D721Med (cell line): ENCODE measurements at regions not wholly inside any gene's neighbourhood (a gene's known extent, or its start where the extent isn't known, plus 50 kb on each side); places are given as distances from the start of the nearest gene placed in this dataset.

ENCODE experiments used
- DNase-seq: peaks from one replicate; pipeline ENCODE4 v3.0.0; 2011; ENCODE audit warnings: low spot score; ENCODE audit not compliant: insufficient read length
- FAIRE-seq: peaks from 2 replicates; lab custom pipeline; 2011; peaks lifted over from hg19 to GRCh38; lab: Jason Lieb, UNC
- CTCF ChIP-seq: IDR thresholded peaks from 2 replicates; pipeline ENCODE4 v1.5.1; 2012; ENCODE audit warnings: mild to moderate bottlenecking, control low read depth; ENCODE audit not compliant: insufficient read depth; ENCODE audit errors: missing control alignments

DNA sequence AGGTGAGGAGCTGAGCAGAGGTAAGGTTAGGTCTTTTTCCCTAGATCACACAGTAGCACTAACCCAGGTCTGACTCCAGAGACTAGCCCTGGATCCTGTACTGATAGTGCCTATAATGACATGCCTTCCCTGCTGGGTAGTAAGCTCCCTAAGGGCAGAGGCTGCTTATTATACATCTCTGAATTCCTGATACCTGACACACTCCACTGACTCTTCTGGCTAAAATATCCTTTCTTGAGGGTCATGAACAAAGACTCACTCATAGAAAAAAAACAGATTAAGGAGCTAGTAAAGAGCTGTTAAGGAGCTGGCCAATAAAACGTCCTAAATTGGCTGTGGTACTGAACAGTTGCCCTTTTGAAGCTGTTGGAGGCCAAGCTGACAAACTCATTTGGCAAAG lies 149.0 kb upstream of the ITGA1 start:
- FAIRE-seq: no peak
- no peak for TF ChIP-seq CTCF
- DNase-seq: no peak

- no peak for TF ChIP-seq CTCF
- FAIRE-seq: no peak
- DNase-seq: no peak
Measured at GRCh38 chr5:52648726-52649125, 139.0 kb upstream of the ITGA1 start.

DNA sequence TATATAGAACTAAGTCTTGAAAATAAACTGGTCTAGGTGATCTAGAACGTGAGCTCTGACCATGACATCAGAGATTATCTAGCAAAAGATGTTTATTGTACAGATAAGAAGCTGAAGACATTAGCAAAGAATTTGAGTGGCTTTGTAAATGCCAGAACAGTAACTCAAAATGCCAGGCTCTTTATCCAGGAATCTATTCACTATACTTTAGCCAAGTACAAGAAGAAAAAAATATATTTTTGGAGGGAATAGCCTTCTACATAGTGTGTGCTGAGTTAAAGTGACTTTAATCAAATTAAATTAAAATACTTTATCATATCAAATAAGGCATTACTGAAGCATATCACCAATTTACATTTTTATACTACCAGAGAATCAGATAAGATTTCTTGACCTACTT lies 132.6 kb upstream of the ITGA1 start:
- TF ChIP-seq CTCF: no peak
- DNase-seq: no peak
- no peak for FAIRE-seq

DNA sequence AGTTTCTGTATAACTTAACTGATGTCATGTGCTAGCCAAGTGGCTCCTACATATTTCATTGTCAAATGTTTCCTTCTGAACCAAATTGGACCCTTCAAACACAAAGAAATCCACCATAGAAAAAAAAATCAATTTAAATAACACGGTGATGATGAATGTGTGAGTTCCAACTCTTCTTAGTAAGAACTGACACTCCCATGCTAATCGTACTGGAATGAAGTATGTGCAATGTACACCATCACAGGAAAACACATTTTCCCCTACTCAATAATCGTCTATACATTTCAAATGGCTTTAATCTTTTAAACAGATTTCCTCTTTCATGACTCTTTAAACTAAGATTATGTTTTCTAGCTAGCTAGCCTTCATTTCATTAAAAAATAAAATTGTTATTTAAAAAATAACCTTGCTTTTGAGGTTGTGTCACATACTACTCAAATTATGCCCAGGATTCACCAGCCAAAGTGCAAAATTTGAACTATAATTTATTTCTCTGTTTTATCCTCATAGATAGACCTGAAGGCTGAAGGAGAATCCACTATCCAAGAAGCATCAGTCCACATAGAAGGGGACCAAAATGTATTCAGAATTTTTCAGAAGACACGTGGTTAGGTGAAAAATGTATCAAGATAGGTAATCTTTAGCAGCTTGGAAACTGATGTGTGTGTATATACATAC lies 131.0 kb upstream of the ITGA1 start:
- no peak for TF ChIP-seq CTCF
- FAIRE-seq (no peak), DNase-seq (no peak)

- peak; percentile 71 for FAIRE-seq
- TF ChIP-seq CTCF: peak; percentile 50
Measured at GRCh38 chr5:52657247-52657645, 130.5 kb upstream of the ITGA1 start.

GRCh38 chr5:52658246-52658645 lies 129.5 kb upstream of the ITGA1 start:
- FAIRE-seq: no peak

More at GRCh38 chr5:52657247-52657645, 130.5 kb upstream of the ITGA1 start:
- DNase-seq: no peak

More at GRCh38 chr5:52658246-52658645, 129.5 kb upstream of the ITGA1 start:
- TF ChIP-seq CTCF: no peak
- DNase-seq: no peak
